H1 (cell line): ENCODE measurements at regions not wholly inside any gene's neighbourhood (a gene's known extent, or its start where the extent isn't known, plus 50 kb on each side); places are given as distances from the start of the nearest gene placed in this dataset.

Source experiments
- BACH1 ChIP-seq: IDR thresholded peaks from 2 replicates; pipeline ENCODE4 v1.6.1; 2012; ENCODE audit warnings: low read length, improper control_type of control experiment
- CHD7 ChIP-seq: fragments of 300-600 bp; sonication (generic); IDR thresholded peaks from 2 replicates; pipeline ENCODE4 v1.7.1; 2012; ENCODE audit warnings: low read length, moderate library complexity, mild to moderate bottlenecking, inconsistent platforms; ENCODE audit not compliant: insufficient replicate concordance
- HDAC2 ChIP-seq, 2 experiments: fragments of 300-600 bp in 1 of 2; sonication (generic) in 1 of 2; IDR thresholded peaks; 2 replicates each; pipeline ENCODE4 v1.6.1; 2011 to 2012; ENCODE audit warnings: low read depth in 2 of 2, low read length in 2 of 2, mild to moderate bottlenecking in 2 of 2, moderate library complexity in 2 of 2, borderline replicate concordance in 1 of 2, inconsistent platforms in 1 of 2
- HDAC6 ChIP-seq: IDR thresholded peaks from one replicate; pipeline ENCODE4 v1.7.1; 2012; ENCODE audit warnings: low read depth, mild to moderate bottlenecking, inconsistent platforms, low read length, moderate library complexity
- KDM5A ChIP-seq: fragments of 200-600 bp; IDR thresholded peaks from 2 replicates; pipeline ENCODE4 v1.7.1; 2012; ENCODE audit warnings: mild to moderate bottlenecking, low read length, inconsistent platforms, mixed read lengths
- NRF1 ChIP-seq: IDR thresholded peaks from 2 replicates; pipeline ENCODE4 v1.6.1; 2011; ENCODE audit warnings: mild to moderate bottlenecking, low read depth, low read length, improper control_type of control experiment
- SIN3A ChIP-seq, 2 experiments: IDR thresholded peaks in 1 of 2; conservative IDR thresholded peaks in 1 of 2; 2 replicates each; pipeline ENCODE4 v1.6.1; 2011 to 2012; ENCODE audit warnings: low read length in 2 of 2, improper control_type of control experiment in 1 of 2, low read depth in 1 of 2, mild to moderate bottlenecking in 1 of 2
- SP2 ChIP-seq: IDR thresholded peaks from 2 replicates; pipeline ENCODE4 v1.6.1; 2012; ENCODE audit warnings: mild to moderate bottlenecking, low read length, inconsistent platforms
- YY1 ChIP-seq: IDR thresholded peaks from 2 replicates; pipeline ENCODE4 v1.6.1; 2011; ENCODE audit warnings: low read depth, mild to moderate bottlenecking, low read length

- TF ChIP-seq CHD7 (no peak), NRF1 (no peak), YY1 (no peak), SP2 (no peak), HDAC6 (no peak), KDM5A (no peak), BACH1 (no peak), HDAC2 (IDR thresholded peaks at IDR 0.05; ENCODE audit: borderline replicate concordance in 1 of 2, low read depth in 2 of 2, low read length in 2 of 2) (no peak), SIN3A (conservative IDR thresholded peaks at IDR 0.05 in 1 of 2, IDR thresholded peaks at IDR 0.05 in 1 of 2; ENCODE audit: low read depth in 1 of 2, low read length in 2 of 2) (0 out of 4 replicates have a peak, but pooled peaks of 1 of the 2 experiments have one; percentile 26)
These were observed 127.7 kb upstream of the MAX start (continued) for GRCh38 chr14:65229748-65230728.
